Smooth muscle cell (in vitro differentiated cells): ENCODE measurements at regions not wholly inside any gene's neighbourhood (a gene's known extent, or its start where the extent isn't known, plus 50 kb on each side); places are given as distances from the start of the nearest gene placed in this dataset.

Source experiments
- DNase-seq: peaks from one replicate; lab custom pipeline; 2025; ENCODE audit not compliant: unreplicated experiment; lab: John Stamatoyannopoulos, UW
- H2AFZ ChIP-seq: fragments of 200-600 bp; sonication (generic); 2 replicates; pipeline ENCODE4 v1.6.0; 2016; ENCODE audit warnings: antibody characterized with exemption, low read depth, mild to moderate bottlenecking
- H3F3A ChIP-seq: fragments of 200-600 bp; sonication (generic); 2 replicates; pipeline ENCODE4 v1.6.0; 2017; ENCODE audit warnings: antibody characterized with exemption, low read depth
- H3K27ac ChIP-seq: fragments of 200-600 bp; sonication (generic); 2 replicates; pipeline ENCODE4 v1.5.1; 2016; ENCODE audit warnings: low read depth, mild to moderate bottlenecking
- H3K27me3 ChIP-seq: fragments of 200-600 bp; sonication (generic); 2 replicates; pipeline ENCODE4 v1.6.1; 2016; ENCODE audit warnings: low read depth, mild to moderate bottlenecking
- H3K36me3 ChIP-seq: fragments of 200-600 bp; sonication (generic); 2 replicates; pipeline ENCODE4 v1.5.1; 2016; ENCODE audit warnings: low read depth
- H3K4me1 ChIP-seq: fragments of 200-600 bp; sonication (generic); 2 replicates; pipeline ENCODE4 v1.5.1; 2016; ENCODE audit warnings: low read depth
- H3K4me2 ChIP-seq: fragments of 200-600 bp; sonication (generic); 2 replicates; pipeline ENCODE4 v1.6.0; 2016; ENCODE audit warnings: mild to moderate bottlenecking
- H3K4me3 ChIP-seq: fragments of 200-600 bp; sonication (generic); 2 replicates; pipeline ENCODE4 v1.5.1; 2016; ENCODE audit warnings: mild to moderate bottlenecking
- H3K79me2 ChIP-seq: fragments of 200-600 bp; sonication (generic); 2 replicates; pipeline ENCODE4 v1.6.0; 2016; ENCODE audit warnings: low read depth, mild to moderate bottlenecking
- H3K9ac ChIP-seq: fragments of 200-600 bp; sonication (generic); 2 replicates; pipeline ENCODE4 v1.6.0; 2016; ENCODE audit warnings: low read depth
- H3K9me3 ChIP-seq: fragments of 200-600 bp; sonication (generic); replicated peaks from 2 replicates; pipeline ENCODE4 v1.5.1; 2016; ENCODE audit warnings: low read depth
- H4K20me1 ChIP-seq: fragments of 200-600 bp; sonication (generic); 2 replicates; pipeline ENCODE4 v1.6.0; 2016; ENCODE audit warnings: low read depth
- CTCF ChIP-seq: fragments of 200-600 bp; sonication (generic); IDR thresholded peaks from 2 replicates; pipeline ENCODE4 v1.5.1; 2017; ENCODE audit warnings: borderline replicate concordance, mild to moderate bottlenecking, antibody characterized with exemption; ENCODE audit not compliant: insufficient read depth, poor library complexity, severe bottlenecking
- WGBS: methylation state at CpG from one replicate; pipeline ENCODE4 v1.1.7; 2016; ENCODE audit warnings: low lambda C conversion rate; 5-methylcytosine and 5-hydroxymethylcytosine counted together

- Histone ChIP-seq H3K4me1 (no peaks in the 10 kb centered on the region), H3K27me3 (no peaks in the 10 kb centered on the region), H3K79me2 (no peaks in the 10 kb centered on the region), H2AFZ (no peak overlapping the region), H3K36me3 (no peaks in the 10 kb centered on the region), H3K4me2 (no peak overlapping the region), H3K27ac (no peak overlapping the region), H3F3A (no peaks in the 10 kb centered on the region), H3K9me3 (no peaks in the 10 kb centered on the region), H3K4me3 (no peak overlapping the region), H3K9ac (no peak overlapping the region), H4K20me1 (no peaks in the 10 kb centered on the region)
- no peak for TF ChIP-seq CTCF
- 87% methylated on average over 10 of the region's 10 CpGs for WGBS
- DNase-seq, result no peak
Observed at GRCh38 chr12:111275308-111275707, 93.6 kb downstream of the PHETA1 start.

- Histone ChIP-seq H3K9ac (no peak overlapping the region), H4K20me1 (no peaks in the 10 kb centered on the region), H2AFZ (no peak overlapping the region), H3K36me3 (no peaks in the 10 kb centered on the region), H3K27ac (no peak overlapping the region), H3K4me2 (no peak overlapping the region), H3K9me3 (no peaks in the 10 kb centered on the region), H3K4me3 (no peak overlapping the region), H3F3A (no peaks in the 10 kb centered on the region), H3K4me1 (no peaks in the 10 kb centered on the region), H3K79me2 (no peaks in the 10 kb centered on the region), H3K27me3 (no peaks in the 10 kb centered on the region)
- peak; percentile 20 for TF ChIP-seq CTCF
- no peak for DNase-seq
- WGBS, result 73% methylated on average over 4 of the region's 4 CpGs
Observed at GRCh38 chr12:111274777-111275176, 94.1 kb downstream of the PHETA1 start.

- no peak overlapping the region for H3K27ac ChIP-seq
- no peak overlapping the region for H2AFZ ChIP-seq
- H3F3A ChIP-seq, result no peaks in the 10 kb centered on the region
- no peak for TF ChIP-seq CTCF
- H3K36me3 ChIP-seq, result no peaks in the 10 kb centered on the region
- no peaks in the 10 kb centered on the region for H3K27me3 ChIP-seq
- H3K79me2 ChIP-seq, result no peaks in the 10 kb centered on the region
- H4K20me1 ChIP-seq, result no peaks in the 10 kb centered on the region
- no peak for DNase-seq
- H3K9me3 ChIP-seq, result no peaks in the 10 kb centered on the region
- H3K9ac ChIP-seq, result no peak overlapping the region
- no peak overlapping the region for H3K4me3 ChIP-seq
- no peaks in the 10 kb centered on the region for H3K4me1 ChIP-seq
- 71% methylated on average over 6 of the region's 6 CpGs for WGBS
- no peak overlapping the region for H3K4me2 ChIP-seq
Observed at GRCh38 chr12:111271674-111272418, 97.0 kb downstream of the PHETA1 start.

DNA sequence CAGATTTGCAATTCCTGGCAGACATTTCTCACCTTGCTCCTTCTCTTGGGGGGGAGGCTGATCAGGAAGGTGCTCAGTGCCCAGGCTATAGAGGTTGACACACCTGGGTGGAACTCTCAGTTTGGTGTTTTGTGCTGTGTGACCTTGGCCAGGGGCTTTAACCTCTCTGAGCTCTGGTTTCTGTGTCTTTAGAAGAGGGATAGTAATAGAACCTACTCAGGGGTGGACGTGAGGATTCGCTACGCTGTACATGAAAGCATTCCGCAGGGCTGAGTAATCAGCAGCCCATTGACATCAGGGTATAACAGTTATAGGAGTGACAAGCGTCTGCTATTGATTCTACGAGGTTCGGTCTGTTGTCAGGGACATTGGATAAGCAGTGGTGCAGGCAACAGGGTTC, 98.1 kb downstream of the PHETA1 start:
- WGBS, result 19% methylated on average over 7 of the region's 7 CpGs
- Histone ChIP-seq H3K4me1 (no peaks in the 10 kb centered on the region), H4K20me1 (no peaks in the 10 kb centered on the region), H3F3A (no peaks in the 10 kb centered on the region), H2AFZ (no peak overlapping the region), H3K79me2 (no peaks in the 10 kb centered on the region), H3K27me3 (no peaks in the 10 kb centered on the region), H3K4me2 (no peak overlapping the region), H3K36me3 (no peaks in the 10 kb centered on the region), H3K9ac (no peak overlapping the region), H3K9me3 (no peaks in the 10 kb centered on the region), H3K4me3 (no peak overlapping the region), H3K27ac (no peak overlapping the region)
- no peak for DNase-seq
- TF ChIP-seq CTCF, result no peak
